Gastroesophageal sphincter (tissue), 3 donors: ENCODE measurements at regions not wholly inside any gene's neighbourhood (a gene's known extent, or its start where the extent isn't known, plus 50 kb on each side); places are given as distances from the start of the nearest gene placed in this dataset.

Experiments
- CTCF ChIP-seq, 4 experiments: fragments of 200-600 bp in 2 of 4; fragments of 450-650 bp in 2 of 4; sonication (generic) in 1 of 4; IDR thresholded peaks; one replicate each; pipeline ENCODE4 v1.5.1; 2017 to 2019; ENCODE audit warnings: antibody characterized with exemption in 4 of 4, mild to moderate bottlenecking in 2 of 4, moderate library complexity in 2 of 4
- POLR2A ChIP-seq, 2 donors: fragments of 450-650 bp; IDR thresholded peaks; one replicate each; pipeline ENCODE4 v1.6.1; 2017; ENCODE audit warnings: antibody characterized with exemption in 2 of 2, mild to moderate bottlenecking in 2 of 2, moderate library complexity in 1 of 2
- POLR2AphosphoS5 ChIP-seq: sonication (generic); formaldehyde crosslinking; IDR thresholded peaks from one replicate; pipeline ENCODE4 v1.6.1; 2017; ENCODE audit warnings: antibody characterized with exemption

GRCh38 chr17:6928193-6928592 lies 67.7 kb upstream of the ALOX12 start:
- TF ChIP-seq CTCF (IDR thresholded peaks at IDR 0.05) (no peak), POLR2A (IDR thresholded peaks at IDR 0.05) (no peak), POLR2AphosphoS5 (no peak)
